Rectal smooth muscle tissue (tissue), 1 donor: ENCODE measurements at regions not wholly inside any gene's neighbourhood (a gene's known extent, or its start where the extent isn't known, plus 50 kb on each side); places are given as distances from the start of the nearest gene placed in this dataset.

Experiments used
- H3K27ac ChIP-seq: one replicate; pipeline ENCODE4 v1.7.0; 2013; ENCODE audit warnings: low read depth, low read length, inconsistent platforms
- H3K27me3 ChIP-seq: one replicate; pipeline ENCODE4 v1.7.0; 2013; ENCODE audit warnings: low read length; ENCODE audit not compliant: control insufficient read depth, insufficient read depth
- H3K36me3 ChIP-seq: one replicate; pipeline ENCODE4 v1.7.0; 2013; ENCODE audit warnings: low read length; ENCODE audit not compliant: control insufficient read depth, insufficient read depth
- H3K4me1 ChIP-seq: one replicate; pipeline ENCODE4 v1.7.0; 2013; ENCODE audit warnings: low read length; ENCODE audit not compliant: control insufficient read depth, insufficient read depth
- H3K4me3 ChIP-seq: one replicate; pipeline ENCODE4 v1.7.0; 2013; ENCODE audit warnings: low read length
- H3K9ac ChIP-seq: one replicate; pipeline ENCODE4 v1.7.0; 2013; ENCODE audit warnings: low read length

DNA sequence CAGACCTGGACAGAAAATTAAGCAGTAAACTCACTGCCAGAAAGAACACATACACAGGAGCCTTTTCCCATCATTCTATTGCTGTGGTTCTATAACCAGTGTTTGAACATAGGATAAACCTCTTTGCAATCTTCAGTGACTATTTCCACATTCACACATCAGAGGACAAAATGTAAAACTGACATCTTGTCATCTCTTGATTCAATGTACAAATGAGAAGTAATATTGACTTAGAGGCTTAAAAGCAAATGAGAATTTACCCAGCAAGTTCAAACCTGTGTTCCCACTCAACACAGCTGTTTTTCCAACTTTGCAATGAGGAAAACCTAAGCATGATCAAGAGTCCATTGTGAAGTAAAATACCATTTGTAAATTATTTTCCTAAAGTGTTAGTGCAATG lies 307.1 kb upstream of the CPXCR1 start:
- Histone ChIP-seq H3K9ac (no peak overlapping the region), H3K4me3 (no peak overlapping the region), H3K27me3 (no peaks in the 10 kb centered on the region), H3K36me3 (no peaks in the 10 kb centered on the region), H3K27ac (no peak overlapping the region), H3K4me1 (no peaks in the 10 kb centered on the region)
